PC-3 (cell line): ENCODE measurements at regions not wholly inside any gene's neighbourhood (a gene's known extent, or its start where the extent isn't known, plus 50 kb on each side); places are given as distances from the start of the nearest gene placed in this dataset.

Experiments
- ATAC-seq: fragments of 200-7000 bp; cut with Tn5 transposase; 2 replicates; pipeline ENCODE4 v1.9.1; 2020; ENCODE audit warnings: mild to moderate bottlenecking, moderate library complexity
- BruUV-seq: library from RNA; stranded (reverse); fragments of 400-500 nt; replicated peaks from 2 replicates; lab custom pipeline; 2021; lab: Mats Ljungman, UMichigan
- CTCF ChIA-PET: fragments of 300-600 bp; sonication (Branson Sonifier 250); formaldehyde crosslinking; loops from one replicate; lab custom pipeline; 2022; ENCODE audit warnings: antibody characterized with exemption; lab: Charles Lee
- POLR2A ChIA-PET: fragments of 300-600 bp; sonication (Branson Sonifier 250); formaldehyde crosslinking; loops from one replicate; lab custom pipeline; 2022; ENCODE audit warnings: antibody characterized with exemption; ENCODE audit not compliant: unreplicated experiment; lab: Charles Lee
- DNase-seq: peaks from one replicate; pipeline ENCODE4 v3.0.0-alpha.2; 2015
- H2AFZ ChIP-seq: fragments of 300-600 bp; sonication (generic); 2 replicates; pipeline ENCODE4 v1.6.0; 2016; ENCODE audit warnings: antibody characterized with exemption, low read length
- H3F3A ChIP-seq: fragments of 300-600 bp; sonication (generic); one replicate; pipeline ENCODE4 v1.6.0; 2017; ENCODE audit warnings: antibody characterized with exemption, low read length, control low read depth, mild to moderate bottlenecking; ENCODE audit not compliant: unreplicated experiment
- H3K27ac ChIP-seq: fragments of 300-600 bp; sonication (generic); 2 replicates; pipeline ENCODE4 v1.5.1; 2016; ENCODE audit warnings: mild to moderate bottlenecking, low read length
- H3K27me3 ChIP-seq: fragments of 300-600 bp; sonication (generic); 2 replicates; pipeline ENCODE4 v1.6.1; 2016; ENCODE audit warnings: low read length, mixed read lengths
- H3K36me3 ChIP-seq: fragments of 300-600 bp; sonication (generic); 2 replicates; pipeline ENCODE4 v1.6.1; 2016; ENCODE audit warnings: low read depth, mixed run types, low read length, mixed read lengths
- H3K4me1 ChIP-seq: fragments of 300-600 bp; sonication (generic); 2 replicates; pipeline ENCODE4 v1.5.1; 2016; ENCODE audit warnings: low read length; ENCODE audit not compliant: insufficient read depth
- H3K4me2 ChIP-seq: fragments of 300-600 bp; sonication (generic); 2 replicates; pipeline ENCODE4 v1.6.0; 2016; ENCODE audit warnings: low read length
- H3K4me3 ChIP-seq: fragments of 300-600 bp; sonication (generic); 2 replicates; pipeline ENCODE4 v1.5.1; 2016; ENCODE audit warnings: mild to moderate bottlenecking, low read length, mixed read lengths
- H3K79me2 ChIP-seq: fragments of 300-600 bp; sonication (generic); 2 replicates; pipeline ENCODE4 v1.6.1; 2017; ENCODE audit warnings: low read length, mixed read lengths
- H3K9ac ChIP-seq: fragments of 300-600 bp; sonication (generic); 2 replicates; pipeline ENCODE4 v1.6.0; 2016; ENCODE audit warnings: mild to moderate bottlenecking, low read length
- H3K9me2 ChIP-seq: fragments of 300-600 bp; sonication (generic); replicated peaks from 2 replicates; pipeline ENCODE4 v1.6.1; 2016; ENCODE audit warnings: mixed run types, low read length, mixed read lengths
- H3K9me3 ChIP-seq: fragments of 300-600 bp; sonication (generic); 2 replicates; pipeline ENCODE4 v1.6.1; 2016; ENCODE audit warnings: low read length, mixed read lengths
- H4K20me1 ChIP-seq: fragments of 300-600 bp; sonication (generic); 2 replicates; pipeline ENCODE4 v1.6.1; 2016; ENCODE audit warnings: low read length, mixed read lengths
- EZH2 ChIP-seq: fragments of 300-600 bp; sonication (generic); IDR thresholded peaks from one replicate; pipeline ENCODE4 v1.6.1; 2017; ENCODE audit warnings: antibody characterized with exemption, mild to moderate bottlenecking, low read length; ENCODE audit not compliant: unreplicated experiment
- EZH2phosphoT487 ChIP-seq: fragments of 300-600 bp; sonication (generic); IDR thresholded peaks from 2 replicates; pipeline ENCODE4 v1.6.1; 2018; ENCODE audit warnings: mild to moderate bottlenecking, antibody characterized with exemption, low read length, borderline replicate concordance
- intact Hi-C: fragments of 100-400 bp; cut with micrococcal nuclease; formaldehyde crosslinking; loops from 2 replicates; pipeline ENCODE4 v1.9.0; 2023
- TF ChIP-seq, protein P1 (sequence below): fragments of 300-600 bp; sonication (generic); conservative IDR thresholded peaks from 2 replicates; pipeline ENCODE4 v1.5.1; 2017; ENCODE audit warnings: antibody characterized with exemption, low read depth, mild to moderate bottlenecking, low read length

DNA sequence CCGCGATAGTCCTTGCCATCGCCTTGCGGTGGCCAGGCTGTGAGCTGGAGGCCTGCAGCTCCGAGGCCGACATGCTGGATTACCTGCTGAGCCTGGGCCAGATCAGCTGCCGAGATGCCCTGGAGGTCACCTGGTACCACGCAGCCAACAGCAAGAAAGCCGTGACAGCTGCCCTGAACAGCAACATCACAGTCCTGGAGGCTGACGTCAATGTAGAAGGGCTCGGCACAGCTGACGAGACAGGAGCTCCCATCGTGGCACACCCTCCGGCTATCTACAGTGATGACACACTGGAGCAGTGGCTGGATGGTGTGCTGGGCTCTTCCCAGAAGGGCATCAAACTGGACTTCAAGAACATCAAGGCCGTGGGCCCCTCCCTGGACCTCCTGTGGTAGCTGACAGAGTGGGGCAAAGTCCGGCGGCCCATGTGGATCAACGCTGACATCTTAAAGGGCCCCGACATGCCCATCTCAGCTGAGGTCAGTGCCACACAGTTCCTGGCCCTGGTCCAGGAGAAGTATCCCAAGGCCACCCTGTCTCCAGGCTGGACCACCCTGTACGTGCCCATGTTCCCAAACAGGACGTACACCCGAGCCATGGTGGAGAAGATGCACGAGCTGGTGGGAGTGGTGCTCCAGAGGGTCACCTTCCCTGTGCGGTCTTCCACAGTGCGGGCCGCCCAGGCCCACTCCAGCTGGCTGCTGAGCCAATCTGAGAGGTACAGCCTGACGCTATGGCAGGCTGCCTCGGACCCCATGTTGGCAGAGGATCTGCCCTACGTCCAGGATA lies 70.2 kb downstream of the FAM43A start:
- H3K79me2 ChIP-seq, result no peaks in the 10 kb centered on the region
- no peak for DNase-seq
- intact Hi-C loops, result no loop called here
- H4K20me1 ChIP-seq, result no peaks in the 10 kb centered on the region
- no peaks in the 10 kb centered on the region for H3K27me3 ChIP-seq
- no peaks in the 10 kb centered on the region for H3K9me2 ChIP-seq
- ChIA-PET CTCF (no interaction called here), POLR2A (no interaction called here)
- no peaks in the 10 kb centered on the region for H3K4me1 ChIP-seq
- no peak for TF ChIP-seq EZH2
- no peak for TF ChIP-seq EZH2phosphoT487
- TF ChIP-seq, protein P1, sequence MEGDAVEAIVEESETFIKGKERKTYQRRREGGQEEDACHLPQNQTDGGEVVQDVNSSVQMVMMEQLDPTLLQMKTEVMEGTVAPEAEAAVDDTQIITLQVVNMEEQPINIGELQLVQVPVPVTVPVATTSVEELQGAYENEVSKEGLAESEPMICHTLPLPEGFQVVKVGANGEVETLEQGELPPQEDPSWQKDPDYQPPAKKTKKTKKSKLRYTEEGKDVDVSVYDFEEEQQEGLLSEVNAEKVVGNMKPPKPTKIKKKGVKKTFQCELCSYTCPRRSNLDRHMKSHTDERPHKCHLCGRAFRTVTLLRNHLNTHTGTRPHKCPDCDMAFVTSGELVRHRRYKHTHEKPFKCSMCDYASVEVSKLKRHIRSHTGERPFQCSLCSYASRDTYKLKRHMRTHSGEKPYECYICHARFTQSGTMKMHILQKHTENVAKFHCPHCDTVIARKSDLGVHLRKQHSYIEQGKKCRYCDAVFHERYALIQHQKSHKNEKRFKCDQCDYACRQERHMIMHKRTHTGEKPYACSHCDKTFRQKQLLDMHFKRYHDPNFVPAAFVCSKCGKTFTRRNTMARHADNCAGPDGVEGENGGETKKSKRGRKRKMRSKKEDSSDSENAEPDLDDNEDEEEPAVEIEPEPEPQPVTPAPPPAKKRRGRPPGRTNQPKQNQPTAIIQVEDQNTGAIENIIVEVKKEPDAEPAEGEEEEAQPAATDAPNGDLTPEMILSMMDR, result no peak
- no peaks in the 10 kb centered on the region for H3F3A ChIP-seq
- no peak overlapping the region for H2AFZ ChIP-seq
- no peak overlapping the region for H3K4me2 ChIP-seq
- no peak overlapping the region for H3K27ac ChIP-seq
- BruUV-seq, result no TSS peak
- H3K9ac ChIP-seq, result no peak overlapping the region
- no peaks in the 10 kb centered on the region for H3K36me3 ChIP-seq
- H3K4me3 ChIP-seq, result no peak overlapping the region
- no peaks in the 10 kb centered on the region for H3K9me3 ChIP-seq
- no peak for ATAC-seq

DNA sequence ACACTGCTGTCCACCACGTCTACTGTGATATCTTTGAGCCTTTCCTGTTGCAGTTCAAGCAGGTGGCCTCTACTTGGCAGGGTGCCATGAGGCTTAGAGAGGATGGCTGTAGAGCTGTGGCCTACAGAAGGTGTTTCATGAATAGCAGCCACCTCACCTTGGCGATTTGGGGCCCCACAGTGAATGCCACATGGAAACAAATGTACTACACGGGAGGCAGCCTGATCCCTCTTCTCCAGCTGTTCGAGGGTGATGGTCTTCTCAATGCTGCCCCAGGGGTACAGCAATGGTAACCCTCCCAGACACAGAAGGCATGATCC lies 70.7 kb downstream of the FAM43A start:
- CTCF ChIA-PET, result no interaction called here
- Histone ChIP-seq H3K9me2 (no peaks in the 10 kb centered on the region), H3K79me2 (no peaks in the 10 kb centered on the region), H3K27me3 (no peaks in the 10 kb centered on the region), H3K9me3 (no peaks in the 10 kb centered on the region), H3F3A (no peaks in the 10 kb centered on the region), H3K36me3 (no peaks in the 10 kb centered on the region), H3K4me1 (no peaks in the 10 kb centered on the region), H3K27ac (no peak overlapping the region), H3K9ac (no peak overlapping the region), H4K20me1 (no peaks in the 10 kb centered on the region), H3K4me2 (no peak overlapping the region), H2AFZ (no peak overlapping the region), H3K4me3 (no peak overlapping the region)
- BruUV-seq, result no TSS peak
- POLR2A ChIA-PET, result no interaction called here
- ATAC-seq (no peak), DNase-seq (no peak)
- TF ChIP-seq, protein P1, result no peak
- TF ChIP-seq EZH2phosphoT487, result no peak
- no peak for TF ChIP-seq EZH2
- intact Hi-C loops, result no loop called here

DNA sequence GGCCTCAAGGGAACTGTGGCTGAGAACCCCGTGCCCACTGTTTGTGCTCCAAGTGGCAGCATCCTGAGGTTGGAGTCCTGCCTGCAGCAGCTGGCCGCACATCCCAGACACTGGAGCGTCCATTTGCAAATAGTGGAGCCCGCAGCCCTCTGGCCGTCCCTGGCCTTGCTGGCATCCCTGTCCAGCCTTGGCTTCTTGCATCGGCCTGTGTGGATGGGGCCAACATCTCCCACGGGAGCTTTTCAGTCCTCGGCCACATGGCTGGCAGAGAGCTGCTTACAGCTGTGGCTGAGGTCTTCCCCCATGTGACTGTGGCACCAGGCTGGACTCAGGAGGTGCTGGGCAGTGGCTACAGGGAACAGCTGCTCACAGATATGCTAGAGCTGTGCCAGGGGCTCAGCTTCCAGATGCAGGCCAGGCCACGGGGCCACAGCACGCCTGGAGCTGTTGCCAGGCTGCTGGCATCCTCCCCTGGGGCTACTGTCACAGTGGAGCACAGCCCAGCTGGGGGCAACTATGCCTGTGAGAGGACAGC lies 71.2 kb downstream of the FAM43A start:
- BruUV-seq, result no TSS peak
- ChIA-PET CTCF (no interaction called here), POLR2A (no interaction called here)
- Histone ChIP-seq H3K4me2 (no peak overlapping the region), H3K4me1 (no peaks in the 10 kb centered on the region), H3K9ac (no peak overlapping the region), H3K4me3 (no peak overlapping the region), H3K79me2 (no peaks in the 10 kb centered on the region), H3K36me3 (no peaks in the 10 kb centered on the region), H3F3A (no peaks in the 10 kb centered on the region), H3K27me3 (no peaks in the 10 kb centered on the region), H4K20me1 (no peaks in the 10 kb centered on the region), H3K9me2 (no peaks in the 10 kb centered on the region), H3K9me3 (no peaks in the 10 kb centered on the region), H3K27ac (no peak overlapping the region), H2AFZ (no peak overlapping the region)
- no peak; the same call in 1 of the 2 replicates for ATAC-seq
- TF ChIP-seq, protein P1, result no peak
- TF ChIP-seq EZH2, result no peak
- no peak for TF ChIP-seq EZH2phosphoT487
- no peak for DNase-seq
- intact Hi-C loops, result no loop called here
